ENCODE measurements at regions not wholly inside any gene's neighbourhood (a gene's known extent, or its start where the extent isn't known, plus 50 kb on each side); places are given as distances from the start of the nearest gene placed in this dataset.

- DNase-seq (ENCODE audit: low read depth, low spot score) (no peak), ATAC-seq (no peak)
- no peak overlapping the region for H3K4me3 ChIP-seq (ENCODE audit: low read depth in 2 of 2, low read length in 2 of 2)
- intact Hi-C loops (cut with micrococcal nuclease; ENCODE audit: unreplicated experiment), result no loop called here
- no peaks in the 10 kb centered on the region; the same call in 1 of the 2 replicates for H3K9me3 ChIP-seq (ENCODE audit: control insufficient read depth, insufficient read depth, low read depth, low read length)
- ChIA-PET CTCF (no interaction called here), POLR2A (no interaction called here)
- H3K27ac ChIP-seq (ENCODE audit: low read length), result no peak overlapping the region
- no TSS peak for BruUV-seq (replicated peaks)
- H3K36me3 ChIP-seq (ENCODE audit: control insufficient read depth, insufficient read depth, low read length), result no peaks in the 10 kb centered on the region
- in situ Hi-C loops (cut with HindIII; ENCODE audit: low pct_unique_long_range_greater_than_20kb, low sequenced_read_pairs), result no loop called here
- H3K4me1 ChIP-seq (ENCODE audit: control insufficient read depth, insufficient read depth, low read length), result no peaks in the 10 kb centered on the region
- no peaks in the 10 kb centered on the region for H3K27me3 ChIP-seq (ENCODE audit: control insufficient read depth, insufficient read depth, low read length)
- TF ChIP-seq CTCF (IDR thresholded peaks at IDR 0.05), result no peak
- TF ChIP-seq TCF7L2 (IDR thresholded peaks at IDR 0.05; ENCODE audit: low read depth, low read length), result no peak
- TF ChIP-seq REST (IDR thresholded peaks at IDR 0.05; ENCODE audit: insufficient read depth in 1 of 2, low read depth in 2 of 2, low read length in 1 of 2), result no peak
- TF ChIP-seq SIN3A (IDR thresholded peaks at IDR 0.05; ENCODE audit: borderline replicate concordance, insufficient read depth, low read depth, low read length), result no peak
- TF ChIP-seq POLR2AphosphoS5 (IDR thresholded peaks at IDR 0.05; ENCODE audit: low read depth, low read length), result no peak
These were observed 101.2 kb downstream of the SMPDL3A start for GRCh38 chr6:122890250-122890649.

- ATAC-seq (no peak), DNase-seq (ENCODE audit: low read depth, low spot score) (no peak)
- no TSS peak for BruUV-seq (replicated peaks)
- no peak overlapping the region for H3K4me3 ChIP-seq (ENCODE audit: low read depth in 2 of 2, low read length in 2 of 2)
- TF ChIP-seq TCF7L2 (IDR thresholded peaks at IDR 0.05; ENCODE audit: low read depth, low read length) (no peak), POLR2AphosphoS5 (IDR thresholded peaks at IDR 0.05; ENCODE audit: low read depth, low read length) (no peak), REST (IDR thresholded peaks at IDR 0.05; ENCODE audit: insufficient read depth in 1 of 2, low read depth in 2 of 2, low read length in 1 of 2) (no peak), SIN3A (IDR thresholded peaks at IDR 0.05; ENCODE audit: borderline replicate concordance, insufficient read depth, low read depth, low read length) (no peak), CTCF (IDR thresholded peaks at IDR 0.05) (no peak)
- H3K4me1 ChIP-seq (ENCODE audit: control insufficient read depth, insufficient read depth, low read length), result no peaks in the 10 kb centered on the region
- POLR2A ChIA-PET, result no interaction called here
- no peak overlapping the region for H3K27ac ChIP-seq (ENCODE audit: low read length)
- CTCF ChIA-PET, result no interaction called here
- H3K36me3 ChIP-seq (ENCODE audit: control insufficient read depth, insufficient read depth, low read length), result no peaks in the 10 kb centered on the region
- in situ Hi-C loops (cut with HindIII; ENCODE audit: low pct_unique_long_range_greater_than_20kb, low sequenced_read_pairs), result no loop called here
- H3K27me3 ChIP-seq (ENCODE audit: control insufficient read depth, insufficient read depth, low read length), result no peaks in the 10 kb centered on the region
- H3K9me3 ChIP-seq (ENCODE audit: control insufficient read depth, insufficient read depth, low read depth, low read length), result no peaks in the 10 kb centered on the region; the same call in 1 of the 2 replicates
- intact Hi-C loops (cut with micrococcal nuclease; ENCODE audit: unreplicated experiment), result no loop called here
These were observed 101.2 kb upstream of the CLVS2 start for GRCh38 chr6:122894791-122895190.
